IMR-90 (cell line): ENCODE measurements at regions not wholly inside any gene's neighbourhood (a gene's known extent, or its start where the extent isn't known, plus 50 kb on each side); places are given as distances from the start of the nearest gene placed in this dataset.

Source experiments
- ATAC-seq: fragments of 200-7000 bp; cut with Tn5 transposase; 2 replicates; pipeline ENCODE4 v1.9.1; 2020; ENCODE audit warnings: low read depth, mild to moderate bottlenecking, moderate library complexity
- BruUV-seq: library from RNA; stranded (reverse); fragments of 400-500 nt; replicated peaks from 2 replicates; lab custom pipeline; 2021; lab: Mats Ljungman, UMichigan
- CTCF ChIA-PET: fragments of 300-600 bp; formaldehyde crosslinking; extraction: SDS; loops from one replicate; lab custom pipeline; 2021; ENCODE audit warnings: antibody characterized with exemption; lab: Yijun Ruan, JAX
- POLR2A ChIA-PET: fragments of 300-600 bp; sonication (Branson Sonifier 250); formaldehyde crosslinking; loops from one replicate; lab custom pipeline; 2022; ENCODE audit warnings: antibody characterized with exemption; ENCODE audit not compliant: unreplicated experiment; lab: Charles Lee
- DNase-seq: peaks from one replicate; pipeline ENCODE4 v3.0.0; 2013
- H2AFZ ChIP-seq: replicated peaks from 2 replicates; pipeline ENCODE3; 2013; ENCODE audit warnings: low read length, mild to moderate bottlenecking; ENCODE audit not compliant: poor library complexity
- H2AK5ac ChIP-seq: 2 replicates; pipeline ENCODE4 v1.6.1; 2013; ENCODE audit warnings: low read depth, low read length, inconsistent platforms
- H2AK9ac ChIP-seq: replicated peaks from 2 replicates; pipeline ENCODE3; 2013; ENCODE audit warnings: mild to moderate bottlenecking, low read depth, low read length, moderate library complexity; ENCODE audit not compliant: poor library complexity
- H2BK120ac ChIP-seq: 2 replicates; pipeline ENCODE4 v1.6.1; 2013; ENCODE audit warnings: low read depth, low read length, inconsistent platforms
- H2BK15ac ChIP-seq: 3 replicates; pipeline ENCODE4 v1.6.1; 2013; ENCODE audit warnings: low read depth, low read length, inconsistent platforms
- H2BK20ac ChIP-seq: 2 replicates; pipeline ENCODE4 v1.6.1; 2013; ENCODE audit warnings: low read depth, mild to moderate bottlenecking, inconsistent platforms, low read length, moderate library complexity
- H2BK5ac ChIP-seq: 2 replicates; pipeline ENCODE4 v1.6.1; 2013; ENCODE audit warnings: mild to moderate bottlenecking, low read depth, low read length, inconsistent platforms; ENCODE audit not compliant: poor library complexity, severe bottlenecking
- H3K14ac ChIP-seq: replicated peaks from 2 replicates; pipeline ENCODE4 v1.6.1; 2013; ENCODE audit warnings: low read depth, low read length, inconsistent platforms
- H3K18ac ChIP-seq: 2 replicates; pipeline ENCODE4 v1.6.1; 2013; ENCODE audit warnings: low read depth, low read length, control low read depth
- H3K23ac ChIP-seq: 2 replicates; pipeline ENCODE4 v1.6.1; 2013; ENCODE audit warnings: low read depth, low read length, inconsistent platforms
- H3K27ac ChIP-seq: 2 replicates; pipeline ENCODE4 v1.5.1; 2013; ENCODE audit warnings: mild to moderate bottlenecking, control low read depth, low read length; ENCODE audit not compliant: insufficient read depth
- H3K27me3 ChIP-seq: 2 replicates; pipeline ENCODE4 v1.6.1; 2013; ENCODE audit warnings: low read length; ENCODE audit not compliant: control insufficient read depth, insufficient read depth
- H3K36me3 ChIP-seq: 2 replicates; pipeline ENCODE4 v1.6.1; 2013; ENCODE audit warnings: low read length, mixed read lengths; ENCODE audit not compliant: control insufficient read depth, insufficient read depth
- H3K4ac ChIP-seq: 2 replicates; pipeline ENCODE4 v1.6.1; 2013; ENCODE audit warnings: low read depth, low read length, inconsistent platforms
- H3K4me1 ChIP-seq: 2 replicates; pipeline ENCODE4 v1.6.1; 2013; ENCODE audit warnings: low read length, mixed read lengths; ENCODE audit not compliant: control insufficient read depth, insufficient read depth
- H3K4me2 ChIP-seq: 2 replicates; pipeline ENCODE4 v1.6.1; 2013; ENCODE audit warnings: low read depth, mild to moderate bottlenecking, control low read depth, low read length, moderate library complexity
- H3K4me3 ChIP-seq: 2 replicates; pipeline ENCODE4 v1.5.1; 2013; ENCODE audit warnings: low read depth, mild to moderate bottlenecking, control low read depth, low read length, moderate library complexity; ENCODE audit not compliant: insufficient read depth
- H3K56ac ChIP-seq: 2 replicates; pipeline ENCODE4 v1.6.1; 2013; ENCODE audit warnings: low read length, inconsistent platforms; ENCODE audit not compliant: insufficient read depth; ENCODE audit errors: extremely low read depth
- H3K79me1 ChIP-seq, 2 experiments: 2 replicates each; pipeline ENCODE4 v1.6.1; 2013; ENCODE audit warnings: low read length in 2 of 2, inconsistent platforms in 1 of 2, low read depth in 1 of 2
- H3K9ac ChIP-seq: 2 replicates; pipeline ENCODE4 v1.6.1; 2013; ENCODE audit warnings: low read depth, low read length, control low read depth
- H3K9me1 ChIP-seq: 2 replicates; pipeline ENCODE4 v1.6.1; 2013; ENCODE audit warnings: low read length, inconsistent platforms; ENCODE audit not compliant: insufficient read depth
- H3K9me3 ChIP-seq: 2 replicates; pipeline ENCODE4 v1.6.1; 2013; ENCODE audit warnings: low read length; ENCODE audit not compliant: control insufficient read depth, insufficient read depth
- H4K20me1 ChIP-seq: 2 replicates; pipeline ENCODE4 v1.6.1; 2013; ENCODE audit warnings: low read length, inconsistent platforms; ENCODE audit not compliant: insufficient read depth
- H4K5ac ChIP-seq: 2 replicates; pipeline ENCODE4 v1.6.1; 2013; ENCODE audit warnings: mild to moderate bottlenecking, low read depth, low read length, control low read depth
- H4K8ac ChIP-seq, 2 experiments: 2 replicates each; pipeline ENCODE4 v1.6.1; 2013; ENCODE audit warnings: low read depth in 2 of 2, low read length in 2 of 2, control low read depth in 1 of 2, inconsistent platforms in 1 of 2
- H4K91ac ChIP-seq: 2 replicates; pipeline ENCODE4 v1.6.1; 2013; ENCODE audit warnings: low read depth, low read length, inconsistent platforms; ENCODE audit not compliant: insufficient read depth
- BHLHE40 ChIP-seq: fragments of 150-350 bp; IDR thresholded peaks from 2 replicates; pipeline ENCODE4 v1.6.1; 2016; ENCODE audit warnings: mild to moderate bottlenecking, low read depth, low read length
- CHD1 ChIP-seq: IDR thresholded peaks from 2 replicates; pipeline ENCODE4 v1.6.1; 2012; ENCODE audit warnings: low read depth, low read length, improper control_type of control experiment
- CTCF ChIP-seq: conservative IDR thresholded peaks from 2 replicates; pipeline ENCODE4 v1.5.1; 2012; ENCODE audit warnings: mild to moderate bottlenecking, low read depth, low read length, improper control_type of control experiment
- ELK1 ChIP-seq: fragments of 150-350 bp; IDR thresholded peaks from 2 replicates; pipeline ENCODE4 v1.6.1; 2016; ENCODE audit warnings: low read depth, mild to moderate bottlenecking, low read length, moderate library complexity, borderline replicate concordance
- FOS ChIP-seq: fragments of 150-350 bp; IDR thresholded peaks from 2 replicates; pipeline ENCODE4 v1.6.1; 2016; ENCODE audit warnings: low read depth, low read length
- MAZ ChIP-seq: IDR thresholded peaks from 2 replicates; pipeline ENCODE4 v1.6.1; 2012; ENCODE audit warnings: low read depth, mild to moderate bottlenecking, low read length, improper control_type of control experiment, moderate library complexity, borderline replicate concordance
- MXI1 ChIP-seq: IDR thresholded peaks from 2 replicates; pipeline ENCODE4 v1.6.1; 2012; ENCODE audit warnings: low read depth, mild to moderate bottlenecking, low read length, moderate library complexity, borderline replicate concordance
- NFE2L2 ChIP-seq: fragments of 150-350 bp; IDR thresholded peaks from 2 replicates; pipeline ENCODE4 v1.6.1; 2016; ENCODE audit warnings: low read depth, mild to moderate bottlenecking, low read length
- RAD21 ChIP-seq: IDR thresholded peaks from 2 replicates; pipeline ENCODE4 v1.6.1; 2012; ENCODE audit warnings: low read length, improper control_type of control experiment
- RCOR1 ChIP-seq: IDR thresholded peaks from 2 replicates; pipeline ENCODE4 v1.6.1; 2012; ENCODE audit warnings: mild to moderate bottlenecking, low read length, improper control_type of control experiment; ENCODE audit not compliant: insufficient replicate concordance
- SMC3 ChIP-seq: fragments of 150-350 bp; IDR thresholded peaks from 2 replicates; pipeline ENCODE4 v1.6.1; 2016; ENCODE audit warnings: low read depth, mild to moderate bottlenecking, antibody characterized with exemption, low read length, moderate library complexity
- USF2 ChIP-seq: fragments of 150-350 bp; IDR thresholded peaks from 2 replicates; pipeline ENCODE4 v1.6.1; 2017; ENCODE audit warnings: mild to moderate bottlenecking, antibody characterized with exemption, low read length, low read depth
- WGBS, 2 experiments: methylation state at CpG; one replicate each; pipeline versions ENCODE4 v1.1.5 to v1.1.7; 2013; ENCODE audit warnings: missing lambda C conversion rate in 2 of 2; ENCODE audit not compliant: insufficient read length in 1 of 2; ENCODE audit errors: extremely low coverage in 2 of 2; 5-methylcytosine and 5-hydroxymethylcytosine counted together
- dilution Hi-C: fragments of 300-500 bp; cut with HindIII; formaldehyde crosslinking; loops from one replicate; pipeline ENCODE4 v1.14.3; 2018; ENCODE audit warnings: low sequenced_read_pairs; ENCODE audit not compliant: unreplicated experiment
- in situ Hi-C: fragments of 300-500 bp; cut with MboI; formaldehyde crosslinking; loops from 3 replicates; pipeline ENCODE4 v1.14.3; 2019; ENCODE audit warnings: low sequenced_read_pairs, inconsistent platforms, mixed read lengths
- intact Hi-C: fragments of 100-400 bp; cut with micrococcal nuclease; formaldehyde crosslinking; loops from 2 replicates; pipeline ENCODE4 v1.10.0; 2022

- dilution Hi-C loops (no loop called here), in situ Hi-C loops (no loop called here), intact Hi-C loops (no loop called here)
- Histone ChIP-seq H3K4me1 (peaks cover 31% of the 10 kb centered on the region), H3K18ac (peak overlapping the region; percentile 80), H3K4me2 (peak overlapping the region; percentile 7; the same call in 1 of the 2 replicates), H3K4me3 (no peak overlapping the region), H2AK9ac (peak overlapping the region; percentile 91), H2AFZ (peak overlapping the region; percentile 82), H4K91ac (peak overlapping the region; percentile 96), H2BK120ac (peak overlapping the region; percentile 100), H3K27me3 (no peaks in the 10 kb centered on the region), H3K9me3 (no peaks in the 10 kb centered on the region), H4K20me1 (no peaks in the 10 kb centered on the region), H2BK15ac (peak overlapping the region; percentile 92), H3K9me1 (peaks cover 40% of the 10 kb centered on the region), H3K79me1 (peaks cover 0 to 42% of the 10 kb centered on the region in 2 experiments; a peak in 2 of 4 replicates), H3K23ac (peak overlapping the region; percentile 90), H4K8ac (peak overlapping the region; percentile 72 to 94), H3K9ac (0 out of 2 replicates have a peak overlapping the region, but pooled peaks have one; percentile 20), H2BK20ac (peak overlapping the region; percentile 97), H4K5ac (peak overlapping the region; percentile 73), H3K14ac (peak overlapping the region; percentile 87), H2AK5ac (peak overlapping the region; percentile 99), H2BK5ac (peak overlapping the region; percentile 82), H3K4ac (peak overlapping the region; percentile 100), H3K56ac (peak overlapping the region; percentile 74), H3K27ac (peak overlapping the region; percentile 55), H3K36me3 (no peaks in the 10 kb centered on the region)
- POLR2A ChIA-PET: no interaction called here
- peak; percentile 93 for DNase-seq
- no TSS peak for BruUV-seq
- CTCF ChIA-PET: no interaction called here
- TF ChIP-seq USF2 (peak; percentile 99), SMC3 (no peak), RAD21 (no peak), MAZ (peak; percentile 75), RCOR1 (no peak), CHD1 (no peak), ELK1 (no peak), FOS (peak; percentile 55; the same call in 1 of the 2 replicates), NFE2L2 (no peak), BHLHE40 (no peak; the same call in 1 of the 2 replicates), CTCF (no peak), MXI1 (no peak)
- WGBS, 2 experiments: 0% methylated on average over 6 of the region's 16 CpGs; no CpG with 5 or more reads in 1 of the 2 experiments
- peak; percentile 8; the same call in 1 of the 2 replicates for ATAC-seq
Observed at GRCh38 chr20:50312682-50313521, 122.3 kb downstream of the CEBPB start.
